ENCODE measurements at regions not wholly inside any gene's neighbourhood (a gene's known extent, or its start where the extent isn't known, plus 50 kb on each side); places are given as distances from the start of the nearest gene placed in this dataset.
"Not testable (repeated sequence)": the region's sequence is repeated elsewhere in the genome, so short reads cannot be mapped to it uniquely, and the experiment has no call there.

DNA sequence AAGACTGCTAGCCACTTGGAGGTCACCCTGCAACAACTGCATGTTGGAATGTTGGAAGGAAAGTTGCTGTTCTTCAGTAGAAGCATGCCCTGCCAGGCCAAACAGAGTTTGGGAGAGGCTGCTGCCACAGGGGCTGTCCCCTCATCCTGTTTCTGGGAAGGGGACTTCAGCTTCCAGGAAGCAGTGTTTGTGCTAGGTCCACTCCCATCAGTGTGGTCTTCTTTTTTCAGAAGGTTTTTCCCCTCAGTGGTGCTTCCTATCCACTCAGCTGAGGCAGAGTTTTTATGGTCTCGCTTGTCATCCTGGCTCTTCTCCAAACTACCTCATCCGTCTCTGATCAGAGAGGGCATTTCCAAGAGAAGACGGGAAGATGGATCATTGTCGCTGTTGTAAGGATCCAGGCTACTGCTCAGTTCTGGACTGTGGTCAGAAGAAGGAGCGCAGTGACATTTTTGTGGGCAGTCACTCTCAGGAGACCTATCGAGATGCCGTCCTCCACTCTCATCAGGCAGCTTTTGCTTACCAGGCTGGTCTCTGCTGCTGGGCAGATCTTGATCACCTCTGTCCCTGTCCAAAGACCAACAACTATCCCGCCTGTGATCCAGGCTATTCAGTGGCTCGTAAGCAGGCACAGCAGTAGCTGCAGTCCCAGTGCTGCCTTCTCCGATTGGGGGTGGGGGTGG lies 97.8 kb upstream of the C5orf63 start:
- DNase-seq, result no peak

DNA sequence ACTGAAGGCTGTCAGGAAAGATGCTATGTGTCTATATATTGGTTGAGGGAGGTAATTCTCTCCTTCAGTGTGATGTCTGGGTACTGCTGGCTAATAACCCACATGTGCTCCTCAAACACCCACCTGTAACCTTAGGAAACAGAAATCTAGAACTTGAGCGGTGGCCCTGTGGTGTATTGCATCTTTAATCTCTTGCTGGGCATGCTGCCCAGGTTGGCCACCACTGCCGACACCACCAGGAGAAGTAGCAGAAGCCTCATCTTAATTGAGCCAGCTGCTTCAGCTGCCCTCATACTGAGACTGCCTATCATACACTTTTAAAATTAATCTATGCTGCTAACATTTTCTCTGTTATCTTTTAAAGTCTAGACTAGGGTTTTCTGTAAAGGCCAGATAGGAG lies 103.5 kb upstream of the C5orf63 start:
- intact Hi-C loops (cut with DNase I), result no loop called here
- no peak overlapping the region for H3K9ac ChIP-seq (ENCODE audit: low read depth in 2 of 2, low read length in 2 of 2)
- H3K4me1 ChIP-seq, result no peaks in the 10 kb centered on the region
- H3K36me3 ChIP-seq, result no peaks in the 10 kb centered on the region
- H3K27me3 ChIP-seq, result no peaks in the 10 kb centered on the region
- H3K9me3 ChIP-seq, result no peaks in the 10 kb centered on the region
- no peak overlapping the region for H3K4me3 ChIP-seq
- no peak for DNase-seq
- H3K27ac ChIP-seq, result no peak overlapping the region
- TF ChIP-seq, protein P1, sequence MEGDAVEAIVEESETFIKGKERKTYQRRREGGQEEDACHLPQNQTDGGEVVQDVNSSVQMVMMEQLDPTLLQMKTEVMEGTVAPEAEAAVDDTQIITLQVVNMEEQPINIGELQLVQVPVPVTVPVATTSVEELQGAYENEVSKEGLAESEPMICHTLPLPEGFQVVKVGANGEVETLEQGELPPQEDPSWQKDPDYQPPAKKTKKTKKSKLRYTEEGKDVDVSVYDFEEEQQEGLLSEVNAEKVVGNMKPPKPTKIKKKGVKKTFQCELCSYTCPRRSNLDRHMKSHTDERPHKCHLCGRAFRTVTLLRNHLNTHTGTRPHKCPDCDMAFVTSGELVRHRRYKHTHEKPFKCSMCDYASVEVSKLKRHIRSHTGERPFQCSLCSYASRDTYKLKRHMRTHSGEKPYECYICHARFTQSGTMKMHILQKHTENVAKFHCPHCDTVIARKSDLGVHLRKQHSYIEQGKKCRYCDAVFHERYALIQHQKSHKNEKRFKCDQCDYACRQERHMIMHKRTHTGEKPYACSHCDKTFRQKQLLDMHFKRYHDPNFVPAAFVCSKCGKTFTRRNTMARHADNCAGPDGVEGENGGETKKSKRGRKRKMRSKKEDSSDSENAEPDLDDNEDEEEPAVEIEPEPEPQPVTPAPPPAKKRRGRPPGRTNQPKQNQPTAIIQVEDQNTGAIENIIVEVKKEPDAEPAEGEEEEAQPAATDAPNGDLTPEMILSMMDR (IDR thresholded peaks at IDR 0.05), result no peak

More for the DNA sequence above, 97.8 kb upstream of the C5orf63 start:
- no peak overlapping the region for H3K9ac ChIP-seq (ENCODE audit: low read depth in 2 of 2, low read length in 2 of 2)
- no peaks in the 10 kb centered on the region for H3K9me3 ChIP-seq
- intact Hi-C loops (cut with DNase I), result no loop called here
- H3K4me3 ChIP-seq, result no peak overlapping the region
- no peak overlapping the region for H3K27ac ChIP-seq
- no peaks in the 10 kb centered on the region for H3K27me3 ChIP-seq
- no peaks in the 10 kb centered on the region for H3K36me3 ChIP-seq
- H3K4me1 ChIP-seq, result no peaks in the 10 kb centered on the region
- TF ChIP-seq, protein P1 (IDR thresholded peaks at IDR 0.05), result no peak

GRCh38 chr5:127182631-127183030 lies 108.0 kb upstream of the MEGF10 start:
- DNase-seq; H3K27ac ChIP-seq; H3K36me3 ChIP-seq; H3K4me1 ChIP-seq; intact Hi-C loops (cut with DNase I); H3K27me3 ChIP-seq; H3K9ac ChIP-seq (ENCODE audit: low read depth in 2 of 2, low read length in 2 of 2); H3K4me3 ChIP-seq; H3K9me3 ChIP-seq: not testable (repeated sequence)

- Histone ChIP-seq H3K9me3 (no peaks in the 10 kb centered on the region), H3K9ac (ENCODE audit: low read depth in 2 of 2, low read length in 2 of 2) (no peak overlapping the region), H3K27ac (no peak overlapping the region), H3K36me3 (no peaks in the 10 kb centered on the region), H3K27me3 (no peaks in the 10 kb centered on the region), H3K4me1 (no peaks in the 10 kb centered on the region), H3K4me3 (no peak overlapping the region)
- TF ChIP-seq, protein P1 (IDR thresholded peaks at IDR 0.05), result no peak
- intact Hi-C loops (cut with DNase I), result no loop called here
- DNase-seq, result no peak
These were observed 107.3 kb upstream of the MEGF10 start for GRCh38 chr5:127183332-127183731.

GRCh38 chr5:127184851-127185250 lies 105.7 kb upstream of the MEGF10 start:
- intact Hi-C loops (cut with DNase I), result no loop called here
- H3K27ac ChIP-seq, result no peak overlapping the region
- H3K9ac ChIP-seq (ENCODE audit: low read depth in 2 of 2, low read length in 2 of 2), result no peak overlapping the region
- no peaks in the 10 kb centered on the region for H3K27me3 ChIP-seq
- no peaks in the 10 kb centered on the region for H3K36me3 ChIP-seq
- H3K4me3 ChIP-seq, result no peak overlapping the region
- no peak for DNase-seq
- H3K9me3 ChIP-seq, result no peaks in the 10 kb centered on the region
- TF ChIP-seq, protein P1 (IDR thresholded peaks at IDR 0.05), result no peak
- no peaks in the 10 kb centered on the region for H3K4me1 ChIP-seq

GRCh38 chr5:127186657-127187056 lies 103.9 kb upstream of the MEGF10 start:
- H3K9me3 ChIP-seq, result no peaks in the 10 kb centered on the region
- intact Hi-C loops (cut with DNase I), result no loop called here
- no peak overlapping the region for H3K4me3 ChIP-seq
- no peak for DNase-seq
- no peak overlapping the region for H3K9ac ChIP-seq (ENCODE audit: low read depth in 2 of 2, low read length in 2 of 2)
- no peaks in the 10 kb centered on the region for H3K36me3 ChIP-seq
- H3K27me3 ChIP-seq, result no peaks in the 10 kb centered on the region
- H3K4me1 ChIP-seq, result no peaks in the 10 kb centered on the region
- no peak overlapping the region for H3K27ac ChIP-seq
- TF ChIP-seq, protein P1 (IDR thresholded peaks at IDR 0.05), result no peak
